T47D (cell line): ENCODE measurements at regions not wholly inside any gene's neighbourhood (a gene's known extent, or its start where the extent isn't known, plus 50 kb on each side); places are given as distances from the start of the nearest gene placed in this dataset.

Experiments
- DNase-seq, 2 experiments: peaks; one replicate each; pipeline versions ENCODE4 v3.0.0 to v3.0.0-alpha.2; 2011 to 2012; ENCODE audit warnings: low read depth in 1 of 2, low spot score in 1 of 2
- JUND ChIP-seq: IDR thresholded peaks from 2 replicates; pipeline ENCODE4 v1.6.1; 2012; ENCODE audit warnings: low read depth
- in situ Hi-C: cut with HindIII; loops from 2 replicates; pipeline ENCODE4 v1.10.0; 2016; ENCODE audit warnings: low sequenced_read_pairs, low pct_unique_long_range_greater_than_20kb

GRCh38 chr10:42936580-42936979 is 140.3 kb upstream of the RET start:
- DNase-seq: no peak
- in situ Hi-C loops: no loop called here
- TF ChIP-seq JUND: no peak

- no peak for TF ChIP-seq JUND
- DNase-seq: no peak
- in situ Hi-C loops: no loop called here
These were observed 139.8 kb upstream of the RET start for GRCh38 chr10:42937048-42937447.

GRCh38 chr10:42937649-42938180 is 139.2 kb upstream of the RET start:
- TF ChIP-seq JUND: no peak
- DNase-seq: no peak
- in situ Hi-C loops: no loop called here

GRCh38 chr10:42938351-42938750 is 138.5 kb upstream of the RET start:
- TF ChIP-seq JUND: no peak
- in situ Hi-C loops: no loop called here
- no peak for DNase-seq

- no peak for DNase-seq
- in situ Hi-C loops: no loop called here
- TF ChIP-seq JUND: no peak
These were observed 137.6 kb upstream of the RET start for GRCh38 chr10:42939237-42939636.

GRCh38 chr10:42939685-42940366 is 137.0 kb upstream of the RET start:
- in situ Hi-C loops: no loop called here
- DNase-seq: no peak
- no peak for TF ChIP-seq JUND

GRCh38 chr10:42940487-42941294 is 136.2 kb upstream of the RET start:
- DNase-seq: no peak
- TF ChIP-seq JUND: no peak
- in situ Hi-C loops: no loop called here

GRCh38 chr10:42941295-42941644 is 135.6 kb upstream of the RET start:
- TF ChIP-seq JUND: no peak

GRCh38 chr10:42941790-42942189 is 135.1 kb upstream of the RET start:
- in situ Hi-C loops: no loop called here
- TF ChIP-seq JUND: no peak
- DNase-seq: no peak

More at GRCh38 chr10:42941295-42941644, 135.6 kb upstream of the RET start:
- in situ Hi-C loops: no loop called here
- no peak for DNase-seq

GRCh38 chr10:42942279-42942950 is 134.5 kb upstream of the RET start:
- in situ Hi-C loops: no loop called here
- no peak for DNase-seq
- no peak for TF ChIP-seq JUND

GRCh38 chr10:42943025-42943818 is 133.6 kb upstream of the RET start:
- no peak for TF ChIP-seq JUND
- in situ Hi-C loops: no loop called here
- no peak for DNase-seq

GRCh38 chr10:42948040-42948439 is 128.8 kb upstream of the RET start:
- TF ChIP-seq JUND: no peak
- no peak for DNase-seq
- in situ Hi-C loops: no loop called here
